GM19324 (cell line): ENCODE measurements at regions not wholly inside any gene's neighbourhood (a gene's known extent, or its start where the extent isn't known, plus 50 kb on each side); places are given as distances from the start of the nearest gene placed in this dataset.

ENCODE experiments used
- ATAC-seq: cut with Tn5 transposase; IDR thresholded peaks from one replicate; pipeline ENCODE4 v1.9.1; 2021; ENCODE audit warnings: mild to moderate bottlenecking, moderate library complexity; ENCODE audit not compliant: unreplicated experiment, low FRiP score

DNA sequence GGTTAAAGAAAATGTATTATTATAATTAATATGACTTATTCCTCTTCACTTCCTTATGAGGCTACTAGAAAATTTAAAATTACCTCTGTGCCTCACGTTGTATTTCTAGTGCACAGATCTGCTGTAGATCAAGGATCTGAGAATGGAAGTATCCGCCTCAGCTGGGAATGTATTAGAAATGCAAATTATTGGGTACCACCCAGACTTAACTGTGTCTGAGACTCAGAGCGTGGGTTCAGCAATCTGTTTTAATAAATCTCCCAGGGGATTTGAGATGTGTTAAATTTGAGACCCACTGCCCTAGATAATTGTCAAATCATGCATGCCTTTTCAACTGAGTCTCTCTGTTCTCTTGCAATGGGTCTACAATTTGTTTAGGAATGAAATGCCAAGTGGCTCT lies 658.0 kb upstream of the NOX3 start:
- ATAC-seq, result no peak

DNA sequence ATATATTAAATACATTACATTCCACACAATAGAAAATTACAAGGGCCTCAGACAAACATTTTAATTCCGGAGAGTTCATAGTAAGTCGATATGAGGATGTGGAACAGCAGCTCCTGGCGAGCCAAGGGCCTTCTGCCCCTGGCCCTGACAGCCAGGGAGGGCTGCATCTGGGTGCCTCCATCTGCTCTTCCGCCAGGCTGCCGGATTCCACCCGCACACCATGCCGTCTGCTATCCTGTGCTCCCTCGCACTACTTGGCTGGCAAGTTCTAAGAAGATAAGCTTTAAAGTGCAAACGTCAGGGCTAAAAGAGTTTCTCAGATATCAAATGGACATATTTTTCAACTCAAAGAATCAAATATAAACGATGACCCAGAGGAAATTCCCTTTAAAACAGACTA lies 656.3 kb upstream of the NOX3 start:
- ATAC-seq, result no peak

DNA sequence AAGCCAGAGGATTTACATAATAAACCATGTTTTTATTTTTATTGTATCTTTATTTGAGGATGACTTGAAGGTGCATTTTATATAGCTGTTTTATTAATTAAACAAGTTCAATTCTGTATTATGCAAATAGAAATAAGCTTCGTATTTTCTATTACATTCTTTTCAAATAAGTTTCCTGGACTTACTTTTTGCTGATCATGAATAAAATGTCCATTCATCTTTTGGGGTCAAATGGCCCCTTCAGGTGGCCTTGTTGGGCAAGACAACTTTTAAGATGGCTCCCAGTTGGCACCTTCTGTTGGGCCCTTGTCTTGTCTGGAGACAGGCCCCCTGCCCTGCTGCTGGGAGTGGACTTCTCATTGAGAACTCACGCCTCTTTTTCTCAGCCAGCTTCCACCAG lies 654.6 kb upstream of the NOX3 start:
- ATAC-seq, result no peak

DNA sequence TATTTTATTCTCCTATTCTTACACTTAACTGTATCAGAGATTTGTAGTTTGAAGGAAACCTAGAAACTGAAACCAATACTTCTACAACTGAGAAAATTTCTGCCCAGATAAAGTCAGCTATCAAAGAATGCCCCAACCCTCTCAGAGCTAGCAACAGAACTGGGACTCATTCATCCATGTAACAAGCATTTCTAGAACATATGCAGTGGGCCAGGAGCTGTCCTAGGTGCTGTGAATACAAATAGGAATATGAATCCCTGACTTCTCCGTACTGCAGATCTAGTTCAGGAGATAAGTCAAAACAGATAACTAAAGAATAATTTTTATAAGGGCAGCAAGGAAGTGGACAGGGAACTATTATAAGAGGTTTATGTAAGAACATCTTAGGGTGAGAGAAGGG lies 654.1 kb upstream of the NOX3 start:
- ATAC-seq, result no peak

DNA sequence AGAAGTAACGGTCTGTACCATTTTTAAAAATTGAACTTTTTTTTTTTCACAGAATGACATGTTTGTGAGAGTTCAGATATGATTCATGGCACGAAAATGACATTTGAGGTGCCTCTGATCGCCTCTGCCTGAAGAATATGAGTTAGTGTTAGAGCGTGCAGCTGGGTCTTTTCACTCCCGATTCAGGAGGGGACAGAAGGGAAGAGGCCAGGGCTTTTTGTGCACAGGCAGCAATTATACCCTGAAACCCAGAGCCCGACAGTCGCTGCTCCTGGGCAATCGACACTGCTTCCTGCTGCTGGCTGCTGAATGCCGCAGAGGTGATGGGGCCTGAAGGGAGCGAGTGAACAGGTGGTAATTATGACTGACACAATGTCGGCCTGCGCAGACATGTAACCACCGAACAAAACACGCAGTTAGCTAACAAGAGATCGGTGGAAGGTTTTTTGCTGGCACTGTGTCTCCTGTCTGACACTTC lies 652.0 kb upstream of the NOX3 start:
- ATAC-seq, result no peak

DNA sequence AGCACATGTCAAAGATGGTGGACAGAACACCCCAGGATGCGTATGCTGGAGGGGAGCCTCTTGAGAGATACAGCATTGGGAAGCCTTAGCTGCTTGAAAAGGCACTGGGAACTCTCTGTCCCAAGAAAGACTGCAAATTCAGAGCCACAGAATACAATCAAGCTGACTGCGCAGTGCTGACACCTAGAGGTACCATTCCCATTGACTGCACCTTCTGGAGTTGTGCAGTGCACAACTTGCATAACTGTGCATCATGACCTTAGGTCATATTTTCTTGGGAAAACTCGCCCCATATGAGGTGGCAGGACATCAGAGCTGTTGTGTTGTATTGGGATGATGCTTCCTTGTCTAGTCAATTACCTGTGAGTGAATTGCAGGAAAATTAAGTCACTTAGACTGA lies 646.5 kb upstream of the NOX3 start:
- ATAC-seq, result no peak

DNA sequence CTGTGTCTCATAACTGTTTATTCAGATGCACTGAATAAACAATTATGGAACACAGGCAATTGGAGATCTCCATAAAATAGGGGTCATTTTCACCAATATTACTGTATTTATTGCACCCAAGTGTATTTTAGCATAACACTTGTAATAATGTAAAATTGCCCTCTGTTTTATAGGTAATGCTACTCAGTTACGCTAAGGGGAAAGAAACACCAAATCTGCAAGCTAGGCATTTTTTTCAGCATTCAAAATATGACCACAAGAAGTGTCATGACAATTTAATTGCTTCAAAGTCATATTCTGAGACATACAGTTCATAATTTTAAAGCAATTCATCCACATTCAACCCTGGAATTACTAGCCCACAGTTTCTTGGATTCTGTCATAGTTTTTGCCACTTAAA lies 643.2 kb upstream of the NOX3 start:
- ATAC-seq, result no peak

DNA sequence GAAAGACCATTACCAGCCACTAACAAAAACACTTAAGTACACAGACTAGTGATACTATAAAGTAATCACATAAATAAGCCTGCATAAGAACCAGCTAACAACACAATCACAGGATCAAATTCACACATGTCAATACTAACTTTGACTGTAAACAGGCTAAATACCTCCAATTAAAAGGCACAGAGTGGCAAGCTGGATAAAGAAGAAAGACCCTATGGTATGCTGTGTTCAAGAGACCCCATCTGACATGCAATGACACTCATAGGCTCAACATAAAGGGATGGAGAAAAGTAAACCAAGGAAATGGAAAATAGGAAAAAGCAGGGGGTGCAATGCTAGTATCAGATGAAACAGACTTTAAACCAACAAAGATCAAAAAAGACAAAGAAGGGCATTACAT lies 631.8 kb upstream of the NOX3 start:
- no peak for ATAC-seq

DNA sequence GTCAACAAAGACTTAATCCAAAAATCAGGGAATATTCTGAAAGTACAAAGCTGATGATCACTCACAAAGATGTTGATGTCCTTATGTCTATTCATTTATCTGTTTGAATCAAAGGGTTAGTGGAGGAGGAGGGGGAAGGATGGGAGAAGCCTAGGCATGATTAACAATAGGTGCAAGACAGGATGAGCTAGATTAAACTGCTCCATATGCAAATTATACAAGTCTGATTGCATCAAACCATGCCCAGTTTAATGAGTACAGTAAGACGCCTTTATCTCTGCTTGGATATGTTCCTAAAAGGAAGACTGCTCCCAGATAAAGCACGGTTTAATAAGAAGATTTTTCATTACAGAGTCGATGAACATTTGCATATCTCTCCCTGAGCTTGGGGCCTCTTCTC lies 626.4 kb upstream of the NOX3 start:
- no peak for ATAC-seq

DNA sequence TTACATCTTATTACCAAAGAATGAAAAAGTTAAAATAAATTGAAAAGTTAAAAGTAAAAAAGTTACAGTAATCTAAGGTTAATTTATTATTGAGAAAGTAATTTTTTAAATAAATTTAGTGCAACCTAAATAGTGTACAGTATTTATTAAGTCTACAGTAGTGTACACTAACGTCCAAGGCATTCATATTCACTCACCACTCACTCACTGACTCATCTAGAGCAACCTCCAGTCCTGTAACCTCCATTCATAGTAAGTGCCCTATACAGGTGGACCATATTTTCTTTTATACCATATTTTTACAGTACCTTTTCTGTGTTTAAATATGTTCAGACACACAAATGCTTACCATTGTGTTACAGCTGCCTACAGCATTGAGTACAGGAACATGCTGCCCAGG lies 624.7 kb upstream of the NOX3 start:
- no peak for ATAC-seq

DNA sequence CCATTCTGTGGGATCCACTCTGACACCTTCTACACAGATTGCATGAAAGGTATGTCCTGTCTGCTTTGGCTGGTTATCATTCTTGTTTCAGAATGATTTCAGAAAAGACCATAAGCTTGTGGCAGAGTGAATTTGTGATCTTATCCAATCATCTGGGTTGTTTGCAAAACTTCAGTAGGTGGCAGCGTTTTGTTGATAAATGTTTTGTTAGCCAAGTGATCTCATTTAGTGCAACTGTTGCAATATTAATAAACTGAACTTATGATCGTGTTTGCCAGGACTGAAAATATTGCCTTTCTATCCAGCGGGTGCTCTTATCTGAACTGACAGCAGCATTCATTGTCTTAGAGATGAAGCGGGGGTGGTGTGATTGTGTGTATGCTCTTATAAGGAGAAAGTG lies 613.2 kb upstream of the NOX3 start:
- ATAC-seq, result no peak

DNA sequence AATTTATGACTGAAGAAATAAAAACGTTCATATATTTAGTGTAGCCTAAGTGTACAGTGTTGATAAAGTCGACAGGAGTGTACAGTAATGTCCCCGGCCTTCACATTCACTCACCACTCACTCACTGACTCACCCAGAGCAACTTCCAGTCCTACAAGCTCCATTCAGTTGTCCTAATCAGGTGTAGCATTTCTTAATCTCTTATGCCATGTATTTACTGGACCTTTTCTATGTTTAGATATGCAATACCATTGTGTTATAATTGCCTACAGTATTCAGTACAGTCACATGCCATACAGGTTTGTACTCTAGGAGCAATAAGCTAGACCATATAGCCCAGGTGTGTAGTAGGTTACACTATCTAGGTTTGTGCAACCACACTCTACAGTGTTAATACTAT lies 610.2 kb upstream of the NOX3 start:
- no peak for ATAC-seq

DNA sequence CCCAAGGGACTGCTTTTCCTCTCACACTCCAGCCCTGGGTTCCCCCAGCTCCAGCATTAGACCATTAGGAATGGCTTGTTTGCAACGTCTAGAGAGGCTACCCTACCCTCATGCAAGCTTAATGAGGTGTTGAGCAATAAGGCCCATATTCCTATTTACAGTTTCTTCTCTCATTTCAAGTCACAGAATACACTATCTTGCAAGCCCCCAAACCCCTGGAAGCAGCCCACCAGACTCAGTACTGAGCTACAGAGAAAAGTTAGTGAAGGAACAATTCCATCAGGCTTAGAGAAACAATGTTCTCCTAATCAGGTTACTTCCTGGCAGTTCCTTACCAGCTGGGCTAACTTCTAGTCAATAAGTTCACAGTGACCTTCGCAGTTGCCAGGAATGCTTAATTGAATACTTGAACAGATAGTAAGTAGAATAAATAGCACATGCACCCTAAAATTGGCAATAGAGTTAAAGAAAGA lies 606.5 kb upstream of the NOX3 start:
- ATAC-seq, result no peak

DNA sequence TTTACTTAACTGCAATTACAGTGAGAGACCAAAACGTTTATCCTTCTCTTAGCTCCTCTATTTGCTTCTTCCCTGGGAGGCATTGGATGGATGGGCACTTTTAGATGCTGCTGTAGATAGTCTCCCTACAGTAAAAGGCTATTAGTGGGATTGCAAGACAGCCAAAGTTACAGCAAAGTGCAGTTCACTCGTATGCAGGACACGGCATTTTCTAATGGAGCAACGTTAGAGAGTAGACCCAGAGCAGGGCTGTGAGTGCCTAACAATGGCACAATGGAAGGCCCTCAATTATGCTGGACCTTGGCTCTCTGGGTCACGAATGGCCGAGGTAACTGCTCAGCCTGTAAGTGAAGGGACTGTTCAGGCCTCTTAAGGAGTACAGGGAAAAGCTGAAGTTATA lies 605.8 kb upstream of the NOX3 start:
- ATAC-seq, result no peak

DNA sequence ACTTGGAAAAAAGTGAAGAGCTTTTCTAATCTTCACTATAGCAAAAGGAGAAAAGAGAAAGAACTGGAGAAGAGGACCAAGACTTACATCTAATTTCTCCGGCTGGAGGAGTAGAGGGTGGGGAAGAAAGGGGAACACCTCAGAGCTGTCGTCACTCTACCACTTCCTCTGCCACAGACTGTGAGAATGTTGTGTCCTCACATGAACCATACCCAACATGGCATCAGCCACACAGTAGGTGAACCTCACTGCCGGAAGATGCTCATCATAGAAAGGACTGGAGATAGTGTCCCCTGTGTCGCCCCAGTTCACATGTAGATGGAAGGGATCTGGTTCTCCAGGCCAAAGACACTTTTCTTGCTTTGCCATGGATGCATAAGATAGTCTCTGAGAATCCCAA lies 604.4 kb upstream of the NOX3 start:
- ATAC-seq, result no peak

DNA sequence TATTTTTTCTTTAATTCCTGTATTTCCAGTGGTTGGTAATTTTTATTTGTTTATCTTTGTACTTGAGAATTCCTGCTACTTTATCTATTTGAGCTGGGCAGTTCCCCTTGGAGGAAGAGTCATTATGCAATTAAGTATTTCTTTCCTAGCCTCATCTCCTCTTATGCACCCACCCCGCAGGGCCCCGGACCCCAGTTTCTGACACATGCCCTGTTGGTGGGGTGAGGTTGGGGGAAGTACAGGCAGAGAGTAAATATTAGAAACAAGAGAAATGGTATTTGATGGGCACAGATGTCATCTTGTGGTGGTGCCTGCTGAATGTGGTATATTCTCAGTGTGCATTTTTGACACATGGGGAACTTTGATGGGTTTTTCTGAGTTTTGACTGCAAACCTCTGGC lies 602.7 kb upstream of the NOX3 start:
- ATAC-seq, result no peak

DNA sequence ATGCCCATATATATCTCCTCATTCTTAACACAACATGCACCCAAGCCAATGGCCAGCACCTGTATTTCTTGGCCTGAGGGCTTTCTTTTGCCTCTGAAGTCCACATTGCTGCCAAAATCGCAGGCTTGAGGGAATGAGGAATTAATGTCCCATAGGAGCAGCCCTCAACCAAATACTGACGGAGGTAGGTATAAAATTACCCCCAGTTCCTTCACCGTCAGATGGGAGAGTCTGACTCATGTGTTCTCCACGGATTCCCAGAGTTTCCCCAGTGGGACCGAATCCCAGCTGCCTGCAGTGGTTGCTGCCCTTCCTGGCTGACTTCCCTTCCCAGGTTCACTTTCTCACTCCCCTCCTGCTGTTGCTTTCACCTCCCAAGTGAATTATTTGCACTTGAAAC lies 602.2 kb upstream of the NOX3 start:
- ATAC-seq, result no peak

DNA sequence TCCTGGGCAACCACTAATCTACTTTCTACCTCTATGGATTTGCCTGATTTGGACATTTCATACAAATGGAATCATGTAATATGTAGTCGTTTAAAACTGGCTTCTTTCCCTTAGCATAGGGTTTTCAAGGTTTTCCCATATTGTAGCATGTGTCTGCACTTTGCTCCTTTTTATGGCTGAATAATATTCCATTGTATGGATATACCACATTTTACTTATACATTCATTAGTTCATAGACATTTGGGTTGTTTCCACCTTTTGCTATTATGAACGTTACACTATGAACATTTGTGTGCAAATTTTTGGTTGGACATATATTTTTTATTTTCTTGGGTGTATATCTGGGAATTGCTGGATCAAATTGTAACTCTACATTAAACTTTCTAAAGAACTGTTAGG lies 600.4 kb upstream of the NOX3 start:
- ATAC-seq, result no peak

DNA sequence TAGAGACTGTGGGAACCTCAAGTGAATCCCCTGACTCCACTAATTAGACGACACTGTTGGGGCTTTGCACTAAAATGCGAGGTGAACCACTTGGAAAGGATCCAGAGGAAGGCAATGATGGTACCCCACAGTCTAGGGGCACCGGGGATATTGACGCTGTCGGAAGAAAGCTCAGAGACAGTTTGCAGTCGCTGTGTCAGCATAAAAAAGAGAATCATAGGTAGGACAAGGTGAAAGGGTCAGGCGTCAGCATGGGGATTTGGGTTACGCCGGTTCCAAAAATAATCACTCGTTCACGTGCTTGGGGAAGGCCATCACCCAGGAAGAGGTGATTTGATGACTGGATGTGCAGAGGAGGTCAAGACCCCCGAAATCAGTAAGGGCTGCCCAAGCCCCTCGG lies 598.0 kb upstream of the NOX3 start:
- ATAC-seq, result no peak

DNA sequence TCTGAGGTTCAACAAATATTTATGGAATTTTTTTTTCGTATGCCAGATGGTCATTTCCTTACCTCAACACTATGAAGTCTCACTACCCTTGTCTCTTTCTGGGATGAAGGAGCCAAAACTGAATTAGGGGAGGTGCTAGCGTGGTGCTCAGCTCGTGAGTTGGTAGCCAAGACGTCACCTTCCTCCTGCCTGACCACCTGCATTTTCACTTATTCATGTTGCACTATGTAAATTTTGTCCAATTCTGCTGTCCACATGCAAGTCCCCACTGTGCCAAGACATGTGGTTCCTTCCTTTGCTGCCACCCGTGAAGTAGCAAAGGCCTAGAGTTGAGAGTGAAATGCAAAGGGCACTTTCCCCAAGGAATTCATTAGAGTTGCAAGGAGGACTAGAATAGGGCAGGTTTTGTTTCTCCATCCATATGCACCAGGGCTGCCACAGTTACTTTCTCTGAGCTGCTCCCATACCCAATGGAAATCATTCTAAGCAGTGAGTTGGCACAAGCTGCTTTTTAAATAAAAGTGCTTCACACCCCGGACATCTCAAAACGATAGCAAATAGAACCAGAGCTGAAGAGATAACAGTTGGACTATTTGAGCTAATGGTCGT lies 591.3 kb upstream of the NOX3 start:
- ATAC-seq, result no peak

DNA sequence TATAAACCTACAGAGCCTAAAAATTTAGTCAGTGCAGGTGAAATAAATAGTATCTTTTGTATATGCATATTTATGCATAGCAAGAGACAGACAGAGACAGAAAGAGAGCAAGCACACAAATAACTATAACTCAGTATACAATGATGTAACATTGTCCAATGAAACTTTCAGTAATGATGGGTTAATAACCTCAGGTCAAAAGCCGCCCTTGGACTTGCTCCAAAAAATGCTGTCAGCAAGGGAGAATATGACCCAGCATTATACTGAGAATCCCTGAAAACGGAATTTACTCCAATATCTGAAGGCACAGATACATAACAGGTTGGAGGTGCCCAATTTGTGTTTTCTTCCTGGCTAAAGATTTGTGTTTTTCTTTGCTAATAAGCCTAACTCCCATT lies 590.6 kb upstream of the NOX3 start:
- ATAC-seq, result no peak

DNA sequence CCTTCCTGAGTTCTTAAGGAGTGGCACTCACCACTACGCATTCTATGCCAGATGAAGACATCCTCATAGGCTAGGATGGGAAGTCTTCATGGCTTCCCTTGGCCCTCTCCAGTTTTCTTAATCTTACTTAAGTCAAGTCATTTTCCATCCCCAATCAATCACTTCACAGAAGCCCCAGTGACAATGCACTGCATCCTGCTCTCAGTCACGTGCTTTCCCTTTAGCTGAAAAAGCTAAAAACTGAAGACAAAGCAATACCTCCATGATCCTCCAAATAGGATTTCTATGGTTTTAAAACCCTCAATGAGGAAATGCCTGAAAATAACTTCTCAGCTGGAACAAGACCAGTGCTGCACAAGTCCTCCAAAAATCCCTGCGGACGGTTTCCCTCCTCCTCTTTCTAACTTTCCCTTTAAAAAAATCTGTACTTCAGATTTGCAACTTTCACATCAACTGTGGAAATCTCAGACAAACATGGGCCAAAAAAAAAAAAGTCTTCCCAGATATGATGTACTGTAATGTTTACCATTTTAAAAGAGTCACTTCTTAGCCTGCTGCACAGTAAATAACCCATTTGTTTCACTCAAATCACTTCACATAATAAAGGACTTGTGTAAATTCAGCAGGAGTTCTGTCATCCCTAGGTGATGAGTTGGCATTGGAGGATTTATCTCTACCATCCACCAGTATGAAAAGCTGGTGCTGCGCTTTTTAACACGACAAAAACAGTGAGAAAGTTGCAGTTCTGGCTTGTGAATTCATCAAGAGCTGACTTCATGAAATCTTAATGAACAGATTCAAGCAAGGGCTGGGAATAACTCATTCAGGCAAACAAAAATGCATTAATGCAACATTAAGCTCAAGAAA lies 590.0 kb upstream of the NOX3 start:
- ATAC-seq, result no peak
